ENCODE measurements at regions not wholly inside any gene's neighbourhood (a gene's known extent, or its start where the extent isn't known, plus 50 kb on each side); places are given as distances from the start of the nearest gene placed in this dataset.
"Not testable (repeated sequence)": the region's sequence is repeated elsewhere in the genome, so short reads cannot be mapped to it uniquely, and the experiment has no call there.

- no peak for DNase-seq
Measured at GRCh38 chr17:14753383-14753782, 452.5 kb downstream of the HS3ST3B1 start.

DNA sequence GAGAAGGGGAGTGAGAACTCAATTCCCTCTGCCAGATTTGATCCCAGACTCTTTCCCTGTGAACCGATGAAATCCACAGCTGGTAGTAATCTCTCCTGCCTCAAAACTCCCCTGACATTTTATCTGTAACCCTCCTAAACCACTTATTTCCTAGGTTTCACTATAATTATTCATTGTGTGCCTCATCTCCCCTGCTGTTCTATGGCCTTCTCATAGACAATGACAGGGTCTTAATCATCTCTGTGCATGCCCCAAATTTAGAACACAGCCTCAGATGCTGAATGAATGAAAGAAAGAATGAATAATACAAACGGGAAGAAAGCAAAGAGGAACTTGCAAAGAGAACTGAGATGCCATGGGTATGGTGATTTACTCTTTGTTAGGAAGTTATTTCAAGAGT, 451.1 kb downstream of the HS3ST3B1 start:
- DNase-seq, result no peak

- DNase-seq, result no peak
Measured at GRCh38 chr17:14750866-14751265, 450.0 kb downstream of the HS3ST3B1 start.

- DNase-seq, result no peak
Measured at GRCh38 chr17:14749269-14749668, 448.4 kb downstream of the HS3ST3B1 start.

- no peak for DNase-seq
Measured at GRCh38 chr17:14748036-14748710, 447.3 kb downstream of the HS3ST3B1 start.

DNA sequence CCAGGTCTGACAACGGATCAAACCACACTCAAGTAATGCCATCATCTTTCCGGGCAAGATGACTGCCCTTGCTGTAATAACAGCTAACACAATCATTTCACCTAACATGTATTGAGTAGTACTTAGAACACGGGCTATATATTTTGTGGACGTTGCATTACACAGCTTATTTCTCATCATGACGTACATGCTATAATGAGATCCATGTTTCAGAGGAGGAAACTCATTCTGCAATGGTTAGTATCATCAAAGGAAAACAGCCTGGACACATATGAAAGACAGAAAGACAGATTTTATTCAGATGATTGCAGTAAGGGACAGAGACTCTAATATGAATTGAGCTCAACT, 446.7 kb downstream of the HS3ST3B1 start:
- no peak for DNase-seq

DNA sequence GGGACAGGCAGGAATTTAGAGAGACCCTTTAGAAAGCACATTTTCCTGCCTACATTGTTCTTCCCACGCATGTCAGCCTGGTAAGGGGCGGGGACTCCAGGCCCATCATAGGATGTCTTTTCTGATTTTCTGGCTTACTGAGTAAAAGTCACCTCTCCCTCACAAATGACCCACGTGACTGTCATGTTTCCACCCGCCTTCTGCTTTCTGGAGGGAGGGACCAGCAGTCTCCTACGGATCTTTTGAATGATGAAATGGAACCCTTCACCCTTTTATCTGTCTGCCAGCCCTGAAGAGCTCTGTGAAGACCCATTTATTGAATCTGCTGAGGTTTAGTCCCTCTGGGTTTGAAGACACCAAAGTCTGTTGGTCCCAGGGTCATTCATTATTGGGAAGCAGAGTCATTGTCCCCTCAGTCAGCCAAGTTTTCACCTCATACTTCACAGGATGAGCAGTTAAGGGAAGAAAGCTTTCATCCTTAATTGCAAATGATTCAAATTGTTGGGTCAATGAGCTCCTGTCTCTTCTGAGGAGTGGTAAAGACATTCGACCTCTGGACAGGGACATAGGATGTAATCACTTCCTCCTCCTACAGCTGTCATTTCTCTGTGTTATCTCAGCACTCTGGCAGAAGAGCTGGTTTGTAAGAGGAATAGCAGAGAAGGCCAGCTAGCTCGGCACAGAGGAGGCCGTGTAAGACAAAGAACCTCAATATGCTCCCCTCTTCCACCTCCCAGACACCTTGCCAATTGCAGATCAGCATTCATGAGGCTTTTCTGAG, 446.1 kb downstream of the HS3ST3B1 start:
- DNase-seq, result no peak

GRCh38 chr17:14745541-14745940, 444.7 kb downstream of the HS3ST3B1 start:
- no peak for DNase-seq

GRCh38 chr17:14744761-14745473, 444.0 kb downstream of the HS3ST3B1 start:
- DNase-seq, result no peak

DNA sequence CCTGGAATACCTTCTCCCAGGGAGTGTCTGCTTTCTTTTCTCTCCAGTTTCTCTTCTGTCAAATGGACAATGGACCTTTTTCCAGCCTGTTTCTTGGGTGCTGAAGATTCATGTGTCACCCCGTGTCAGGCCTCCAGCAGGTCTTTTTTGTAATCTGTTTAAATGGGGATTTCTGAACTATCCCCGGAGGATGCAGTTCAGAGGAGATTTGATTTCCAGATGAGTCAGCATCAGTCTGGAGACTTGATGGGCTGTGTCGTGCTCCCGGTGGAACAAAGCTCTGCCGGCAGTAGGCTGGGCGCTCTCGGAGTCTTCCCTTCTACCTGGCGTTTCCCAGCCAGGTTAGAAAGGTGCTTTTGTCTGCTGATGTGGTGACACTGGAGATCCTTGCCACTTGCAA, 440.6 kb downstream of the HS3ST3B1 start:
- DNase-seq, result no peak

DNA sequence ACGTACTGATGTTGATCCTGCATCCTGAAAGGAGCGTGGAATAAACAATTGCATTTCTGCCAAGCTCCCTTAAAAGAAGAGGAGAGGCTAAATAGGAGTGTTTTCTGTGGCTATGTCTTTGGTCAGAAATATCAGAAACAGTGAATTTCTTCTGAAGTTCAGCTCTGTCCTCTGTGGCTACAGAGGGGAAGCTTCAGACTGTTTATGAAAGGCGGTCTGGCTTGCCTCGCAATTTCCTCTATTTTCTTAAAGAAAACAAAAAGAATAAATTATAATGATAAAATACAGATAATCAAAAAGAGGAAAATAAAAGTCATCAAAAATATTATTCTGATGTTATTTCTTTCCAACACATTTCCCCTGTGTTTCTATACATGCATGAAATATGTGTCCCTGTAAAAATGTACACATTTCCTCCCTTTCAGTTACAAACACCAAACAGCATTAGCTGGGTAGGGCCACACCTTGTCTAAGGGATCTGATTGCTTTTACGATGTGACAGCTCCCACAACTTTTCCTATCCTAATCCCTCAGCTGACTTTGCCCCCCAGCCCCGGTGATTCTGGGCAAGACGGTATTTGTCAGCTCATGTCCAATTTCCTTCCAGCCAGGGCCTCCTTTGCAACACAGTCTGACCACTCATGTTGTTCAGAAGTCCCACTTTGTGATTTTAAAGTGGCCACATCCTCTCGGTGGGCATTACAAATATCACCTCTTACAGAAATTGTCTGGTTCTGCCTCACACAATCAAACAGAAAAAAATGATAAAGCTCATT, 439.0 kb downstream of the HS3ST3B1 start:
- DNase-seq, result no peak

- DNase-seq, result no peak
Measured at GRCh38 chr17:14738652-14738988, 437.7 kb downstream of the HS3ST3B1 start.

DNA sequence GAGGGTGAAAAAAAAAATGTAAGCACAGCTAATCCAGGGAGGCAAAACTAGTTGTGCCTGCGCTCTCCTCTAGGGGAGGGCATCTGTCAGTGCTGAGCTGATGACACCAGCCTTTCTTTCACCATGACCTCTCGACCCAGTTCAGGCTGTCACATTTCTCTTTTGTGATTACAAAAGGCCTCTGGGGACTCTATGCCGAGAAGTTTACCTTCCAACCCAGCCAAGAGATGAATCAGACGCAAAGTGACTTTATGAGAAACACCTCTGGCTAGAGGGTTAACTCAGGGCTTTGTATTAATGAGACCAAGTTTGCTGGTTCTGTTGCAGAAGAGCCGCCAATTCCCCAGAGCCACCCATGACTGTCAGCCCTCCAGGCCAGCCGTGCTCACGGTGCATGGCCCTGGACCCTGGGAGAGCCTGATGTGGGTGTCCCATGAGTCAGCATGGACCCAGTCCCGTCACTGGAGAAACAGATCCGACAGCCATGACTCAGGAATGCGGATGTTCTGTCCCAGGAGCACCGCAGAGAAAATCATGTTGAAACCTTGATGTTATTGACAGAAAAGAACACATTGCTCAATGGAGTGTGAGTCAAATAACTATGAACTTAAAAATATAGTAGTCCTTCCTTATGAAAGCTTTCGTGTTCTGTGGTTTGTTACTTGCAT, 437.2 kb downstream of the HS3ST3B1 start:
- DNase-seq, result no peak

DNA sequence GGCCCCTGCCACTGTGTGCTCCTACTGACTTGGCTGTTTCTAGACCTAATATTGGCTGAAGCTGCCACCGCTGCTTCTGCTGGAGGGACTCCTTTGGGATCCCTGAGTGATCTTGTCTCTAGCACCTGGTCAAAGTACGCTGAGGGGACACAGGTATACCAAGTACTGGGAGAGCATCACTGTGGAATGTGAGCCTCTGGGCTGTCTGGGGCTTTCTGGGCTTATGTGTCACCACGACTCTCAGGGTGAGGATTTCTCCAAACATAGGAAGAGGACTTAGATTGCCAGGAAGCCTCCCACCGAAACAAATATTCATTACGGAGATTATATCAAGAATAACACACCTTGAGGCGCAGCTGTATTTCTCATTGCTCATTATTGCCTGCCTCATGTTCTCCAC, 435.8 kb downstream of the HS3ST3B1 start:
- DNase-seq, result no peak

GRCh38 chr17:14733376-14733775, 432.5 kb downstream of the HS3ST3B1 start:
- DNase-seq, result no peak

GRCh38 chr17:14732211-14732610, 431.3 kb downstream of the HS3ST3B1 start:
- no peak for DNase-seq

DNA sequence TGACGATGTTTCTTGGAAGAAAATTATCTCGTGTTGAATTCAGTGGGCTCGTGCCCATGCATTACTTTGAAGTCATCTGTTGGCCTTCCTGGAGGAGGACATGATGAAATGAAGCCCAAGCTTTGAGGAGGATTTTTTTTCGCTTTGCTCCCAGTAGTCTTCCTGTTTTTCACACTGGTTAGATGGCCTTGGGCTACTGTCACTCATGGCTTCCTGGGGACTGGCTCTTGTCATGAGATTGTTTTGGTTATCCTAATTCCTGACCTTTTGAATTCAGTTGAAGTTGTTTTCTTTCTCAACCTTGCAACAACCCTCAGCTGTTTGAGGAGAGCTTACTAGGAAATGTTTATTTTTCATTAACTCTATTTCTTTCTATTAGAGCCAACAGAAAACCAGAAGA, 430.7 kb downstream of the HS3ST3B1 start:
- no peak for DNase-seq

GRCh38 chr17:14730821-14731220, 429.9 kb downstream of the HS3ST3B1 start:
- no peak for DNase-seq

- no peak for DNase-seq
Measured at GRCh38 chr17:14725729-14726128, 424.8 kb downstream of the HS3ST3B1 start.

GRCh38 chr17:14724770-14725169, 423.9 kb downstream of the HS3ST3B1 start:
- no peak for DNase-seq

DNA sequence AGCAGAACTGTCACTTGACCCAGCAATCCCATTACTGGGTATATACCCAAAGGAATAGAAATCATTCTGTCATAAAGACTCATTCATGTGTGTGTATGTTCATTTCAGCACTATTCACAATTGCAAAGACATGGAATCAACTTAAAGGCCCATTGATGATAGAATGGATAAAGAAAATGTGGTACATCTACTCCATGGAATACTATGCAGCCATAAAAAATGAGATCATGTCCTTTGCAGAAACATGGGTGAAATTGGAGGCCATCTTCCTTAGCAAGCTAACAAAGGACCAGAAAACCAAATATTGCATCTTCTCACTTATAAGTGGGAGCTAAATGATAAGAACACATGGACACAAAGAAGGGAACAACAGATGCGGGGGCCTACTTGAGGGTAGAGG, 422.5 kb downstream of the HS3ST3B1 start:
- not testable (repeated sequence) for DNase-seq

- DNase-seq, result no peak
Measured at GRCh38 chr17:14719942-14720341, 419.1 kb downstream of the HS3ST3B1 start.

GRCh38 chr17:14717859-14718258, 417.0 kb downstream of the HS3ST3B1 start:
- no peak for DNase-seq

Data from CD4-positive, alpha-beta T cell treated with Interleukin-6 for 4 hours (primary cell).